ENCODE measurements at regions not wholly inside any gene's neighbourhood (a gene's known extent, or its start where the extent isn't known, plus 50 kb on each side); places are given as distances from the start of the nearest gene placed in this dataset. TPM values are rescaled to one million over a fixed set of nuclear protein-coding genes. Genes with fewer than 3 reads are reported as not detected.

DNA sequence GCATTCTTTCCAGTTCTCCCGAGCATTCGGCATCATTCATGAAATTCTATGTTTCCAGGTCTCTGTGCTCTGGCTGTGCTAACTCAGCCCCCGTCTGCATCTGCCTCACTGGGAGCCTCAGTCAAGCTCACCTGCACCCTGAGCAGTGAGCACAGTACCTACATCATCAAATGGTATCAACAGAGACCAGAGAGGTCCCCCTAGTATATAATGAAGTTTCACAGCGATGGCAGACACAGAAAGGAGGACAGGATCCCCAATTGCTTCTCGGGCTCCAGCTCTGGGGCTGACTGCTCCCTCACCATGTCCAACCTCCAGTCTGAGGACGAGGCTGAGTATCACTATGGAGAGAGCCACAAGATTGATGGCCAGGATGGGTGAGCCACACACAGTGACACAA is 52.8 kb upstream of the IGLL5 start:
- no peak for DNase-seq
- no peak overlapping the region for H3K4me2 ChIP-seq (ENCODE audit: low read depth, low read length, poor library complexity, severe bottlenecking)
- no peak overlapping the region for H3K4me3 ChIP-seq (ENCODE audit: low read length)
- H4K20me1 ChIP-seq (ENCODE audit: insufficient read depth, low read depth, low read length): no peaks in the 10 kb centered on the region
- H3K36me3 ChIP-seq (ENCODE audit: insufficient read depth, low read length): no peaks in the 10 kb centered on the region
- peaks cover 28% of the 10 kb centered on the region for H3K4me1 ChIP-seq (ENCODE audit: low read length)
- no peaks in the 10 kb centered on the region for H3K79me2 ChIP-seq (ENCODE audit: low read length)
- no peak overlapping the region for H2AFZ ChIP-seq (ENCODE audit: low read length)
- no peaks in the 10 kb centered on the region for H3K27me3 ChIP-seq (ENCODE audit: low read length)
- H3K9me3 ChIP-seq (ENCODE audit: low read length): peaks cover 14% of the 10 kb centered on the region; the same call in 1 of the 2 replicates
- no peaks in the 10 kb centered on the region for H3K9me2 ChIP-seq (replicated peaks; ENCODE audit: insufficient read depth, low read length)
- H3K27ac ChIP-seq (ENCODE audit: low read length): no peak overlapping the region
- no peak overlapping the region for H3K9ac ChIP-seq (ENCODE audit: low read length)

- H3K36me3 ChIP-seq (ENCODE audit: insufficient read depth, low read length): no peaks in the 10 kb centered on the region
- no peaks in the 10 kb centered on the region for H3K27me3 ChIP-seq (ENCODE audit: low read length)
- peaks cover 33% of the 10 kb centered on the region for H3K4me1 ChIP-seq (ENCODE audit: low read length)
- no peaks in the 10 kb centered on the region for H3K9me2 ChIP-seq (replicated peaks; ENCODE audit: insufficient read depth, low read length)
- H4K20me1 ChIP-seq (ENCODE audit: insufficient read depth, low read depth, low read length): no peaks in the 10 kb centered on the region
- H3K4me3 ChIP-seq (ENCODE audit: low read length): no peak overlapping the region
- H2AFZ ChIP-seq (ENCODE audit: low read length): no peak overlapping the region
- no peaks in the 10 kb centered on the region for H3K79me2 ChIP-seq (ENCODE audit: low read length)
- H3K4me2 ChIP-seq (ENCODE audit: low read depth, low read length, poor library complexity, severe bottlenecking): no peak overlapping the region
- H3K9me3 ChIP-seq (ENCODE audit: low read length): peaks cover 14% of the 10 kb centered on the region; the same call in 1 of the 2 replicates
- H3K27ac ChIP-seq (ENCODE audit: low read length): no peak overlapping the region
- DNase-seq: no peak
- no peak overlapping the region for H3K9ac ChIP-seq (ENCODE audit: low read length)
Measured at GRCh38 chr22:22835242-22835641, 52.4 kb upstream of the IGLL5 start.

DNA sequence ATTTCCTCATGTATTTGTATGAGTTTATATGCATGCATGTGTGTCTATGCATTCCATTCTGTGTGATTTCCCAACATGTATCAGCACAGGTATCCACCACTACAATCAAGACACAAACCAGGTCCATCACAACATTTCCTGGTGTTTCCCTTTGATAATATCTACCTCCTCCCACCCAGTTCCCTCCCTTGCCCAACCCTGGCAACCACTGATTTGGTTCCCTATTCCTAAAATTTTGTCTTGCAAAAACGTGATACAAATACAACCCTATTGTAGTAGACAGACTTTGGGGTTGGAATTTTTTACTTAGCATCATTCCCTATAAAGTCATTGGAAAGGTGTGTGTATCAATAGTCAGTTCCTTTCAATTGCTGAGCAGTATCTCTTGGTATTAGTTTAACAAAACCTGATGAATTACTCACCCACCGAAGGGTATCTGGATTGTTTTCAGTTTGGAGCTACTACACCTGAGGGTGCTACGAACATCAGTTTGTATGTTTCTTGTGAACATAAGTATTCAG is 51.8 kb upstream of the IGLL5 start:
- H3K27me3 ChIP-seq (ENCODE audit: low read length): no peaks in the 10 kb centered on the region
- H3K79me2 ChIP-seq (ENCODE audit: low read length): no peaks in the 10 kb centered on the region
- H2AFZ ChIP-seq (ENCODE audit: low read length): no peak overlapping the region
- no peaks in the 10 kb centered on the region for H3K9me2 ChIP-seq (replicated peaks; ENCODE audit: insufficient read depth, low read length)
- DNase-seq: no peak
- no peak overlapping the region for H3K27ac ChIP-seq (ENCODE audit: low read length)
- H3K4me2 ChIP-seq (ENCODE audit: low read depth, low read length, poor library complexity, severe bottlenecking): no peak overlapping the region
- H3K36me3 ChIP-seq (ENCODE audit: insufficient read depth, low read length): no peaks in the 10 kb centered on the region
- H3K4me1 ChIP-seq (ENCODE audit: low read length): peaks cover 39% of the 10 kb centered on the region
- H3K9me3 ChIP-seq (ENCODE audit: low read length): peaks cover 10% of the 10 kb centered on the region; the same call in 1 of the 2 replicates
- no peaks in the 10 kb centered on the region for H4K20me1 ChIP-seq (ENCODE audit: insufficient read depth, low read depth, low read length)
- no peak overlapping the region for H3K4me3 ChIP-seq (ENCODE audit: low read length)
- no peak overlapping the region for H3K9ac ChIP-seq (ENCODE audit: low read length)

DNA sequence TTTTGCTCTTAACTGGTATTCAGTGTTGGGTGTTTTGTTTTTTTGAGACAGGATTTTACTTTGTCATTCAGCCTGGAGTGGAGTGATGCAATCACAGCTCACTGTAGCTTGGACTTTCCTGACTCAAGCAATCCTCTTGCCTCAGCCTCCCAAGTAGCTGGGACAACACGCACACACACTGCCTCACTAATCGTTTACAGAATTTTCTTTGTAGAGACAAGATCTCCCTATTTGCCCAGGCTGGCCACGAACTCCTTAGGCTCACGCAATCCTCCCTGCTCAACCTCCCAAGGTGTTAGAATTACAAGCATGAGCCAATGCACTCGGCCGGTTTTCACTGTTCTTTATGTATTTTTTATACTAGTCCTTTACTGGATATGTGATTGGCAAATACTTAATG is 51.0 kb upstream of the IGLL5 start:
- no peaks in the 10 kb centered on the region for H3K36me3 ChIP-seq (ENCODE audit: insufficient read depth, low read length)
- H3K4me3 ChIP-seq (ENCODE audit: low read length): no peak overlapping the region
- H2AFZ ChIP-seq (ENCODE audit: low read length): no peak overlapping the region
- no peak overlapping the region for H3K9ac ChIP-seq (ENCODE audit: low read length)
- no peak overlapping the region for H3K27ac ChIP-seq (ENCODE audit: low read length)
- no peaks in the 10 kb centered on the region for H4K20me1 ChIP-seq (ENCODE audit: insufficient read depth, low read depth, low read length)
- H3K79me2 ChIP-seq (ENCODE audit: low read length): no peaks in the 10 kb centered on the region
- peaks cover 47% of the 10 kb centered on the region for H3K4me1 ChIP-seq (ENCODE audit: low read length)
- H3K27me3 ChIP-seq (ENCODE audit: low read length): no peaks in the 10 kb centered on the region
- H3K9me2 ChIP-seq (replicated peaks; ENCODE audit: insufficient read depth, low read length): no peaks in the 10 kb centered on the region
- DNase-seq: no peak
- peaks cover 2% of the 10 kb centered on the region; the same call in 1 of the 2 replicates for H3K9me3 ChIP-seq (ENCODE audit: low read length)
- no peak overlapping the region for H3K4me2 ChIP-seq (ENCODE audit: low read depth, low read length, poor library complexity, severe bottlenecking)

Small RNA genes in the stretch of these regions (small RNA-seq; reads per million reads assigned to genes)
- gene AC244157.1 (not detected), gene AC245028.1 (not detected), gene AC245028.2 (not detected), gene AC245028.3 (not detected), gene IGLV3-13 (not detected), gene IGLV3-15 (not detected), gene IGLV3-17 (not detected), gene IGLVI-20 (not detected), gene IGLVVI-22-1 (not detected)
